HG03159 (cell line): ENCODE measurements at regions not wholly inside any gene's neighbourhood (a gene's known extent, or its start where the extent isn't known, plus 50 kb on each side); places are given as distances from the start of the nearest gene placed in this dataset.

ENCODE experiments used
- ATAC-seq: cut with Tn5 transposase; IDR thresholded peaks from one replicate; pipeline ENCODE4 v1.9.1; 2021; ENCODE audit warnings: mild to moderate bottlenecking, moderate library complexity; ENCODE audit not compliant: unreplicated experiment

DNA sequence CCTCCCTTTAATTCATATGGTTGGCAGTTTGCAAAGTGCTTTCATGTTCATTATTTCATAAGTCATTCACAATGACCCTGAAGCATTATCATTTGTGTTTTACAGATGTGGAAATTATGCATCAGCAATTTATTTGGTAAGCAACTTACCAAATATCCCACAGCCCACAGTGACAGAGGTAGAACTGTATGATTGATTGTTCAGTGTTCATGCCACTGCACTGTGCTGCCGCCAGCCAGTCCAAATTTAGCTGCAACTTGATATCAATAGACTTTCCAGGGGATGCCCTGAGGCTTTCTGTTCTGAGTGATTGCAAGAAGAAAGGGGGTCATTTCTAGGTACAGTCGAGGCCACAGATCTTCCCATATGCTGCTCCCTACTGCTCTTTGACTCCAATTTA lies 380.3 kb downstream of the PLPP3 start:
- no peak for ATAC-seq

DNA sequence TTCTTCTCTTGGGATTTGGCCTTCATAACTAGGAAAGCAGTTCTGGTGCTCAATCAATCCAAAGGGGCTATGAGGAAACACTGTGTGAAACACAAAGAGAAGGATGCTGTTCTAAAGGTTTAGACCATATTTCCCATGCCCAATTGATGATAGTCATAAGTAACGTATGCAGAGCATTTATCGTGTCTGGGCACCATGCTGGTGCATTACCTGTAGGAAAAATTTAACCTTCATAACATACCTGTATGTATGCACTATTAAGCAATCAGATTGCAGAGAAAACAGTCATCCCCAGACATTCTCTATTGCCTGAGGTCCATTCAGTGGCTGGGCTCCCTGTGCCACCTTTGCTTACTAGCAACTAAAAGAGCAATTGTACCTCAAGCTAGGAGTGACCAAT lies 381.4 kb downstream of the PLPP3 start:
- no peak for ATAC-seq

DNA sequence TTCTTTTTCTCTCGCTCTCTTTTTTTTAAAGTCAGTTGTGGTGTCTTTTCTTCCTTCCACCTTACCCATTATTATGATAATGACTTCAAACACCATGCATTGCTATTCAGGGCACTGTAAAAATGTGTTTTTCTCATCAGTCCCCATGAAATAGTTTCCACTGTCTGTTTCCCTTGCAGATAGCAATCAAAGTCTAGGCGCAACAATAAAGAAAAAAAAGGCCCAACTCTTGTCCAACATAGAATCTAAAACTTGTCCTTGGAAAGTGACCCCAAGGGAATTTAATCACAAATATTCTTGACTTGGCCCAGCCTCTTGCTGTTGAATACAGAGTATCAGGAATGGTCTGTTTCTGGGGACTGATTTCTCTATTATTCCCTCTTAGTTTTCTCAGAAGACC lies 382.5 kb downstream of the PLPP3 start:
- ATAC-seq, result no peak

DNA sequence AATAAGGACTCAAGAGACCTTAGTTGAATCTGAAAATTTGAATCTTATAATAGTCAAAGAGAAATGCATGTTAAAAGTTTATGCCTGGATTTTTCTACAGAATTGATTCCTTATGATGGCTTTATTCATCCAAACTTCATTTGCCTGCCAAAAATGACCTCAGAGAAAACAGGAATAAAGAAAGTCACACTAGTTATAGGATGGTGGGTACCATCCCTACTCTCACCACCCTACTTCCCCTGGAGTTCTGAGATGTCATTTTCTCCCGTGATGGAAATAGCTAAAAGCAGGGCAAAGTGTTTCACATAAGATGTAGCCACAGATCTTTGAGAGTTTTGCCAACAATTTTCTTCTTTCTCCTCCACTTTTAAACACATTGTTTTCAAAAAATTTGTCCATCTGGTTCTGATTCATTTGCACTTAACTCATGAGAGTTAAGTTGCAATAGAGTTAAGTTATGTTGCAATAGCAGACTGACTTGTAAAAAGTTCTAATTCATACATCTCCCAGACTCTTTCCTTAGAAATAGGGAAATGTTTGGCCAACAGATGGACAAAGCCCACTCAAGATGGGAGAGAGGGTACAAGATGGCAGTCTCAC lies 384.6 kb downstream of the PLPP3 start:
- no peak for ATAC-seq

DNA sequence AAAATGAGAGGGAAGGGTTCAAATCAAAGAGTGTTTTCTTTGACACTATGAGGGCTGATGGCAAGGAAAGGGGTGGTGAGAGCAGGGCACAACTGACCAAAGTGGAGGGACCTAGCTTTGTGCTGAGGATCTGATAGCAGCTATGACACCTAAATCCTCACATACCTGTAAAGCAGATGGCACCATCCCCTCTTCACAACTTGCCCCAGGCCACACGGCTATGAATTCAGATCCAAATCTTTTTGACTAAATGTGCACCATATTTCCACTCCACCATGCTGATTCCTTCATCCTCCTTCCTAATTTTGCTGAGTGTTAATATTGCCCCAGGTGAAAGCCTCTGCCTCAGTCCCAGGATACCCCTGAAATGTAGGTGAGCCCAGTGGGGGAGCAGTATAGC lies 385.7 kb downstream of the PLPP3 start:
- ATAC-seq, result no peak

DNA sequence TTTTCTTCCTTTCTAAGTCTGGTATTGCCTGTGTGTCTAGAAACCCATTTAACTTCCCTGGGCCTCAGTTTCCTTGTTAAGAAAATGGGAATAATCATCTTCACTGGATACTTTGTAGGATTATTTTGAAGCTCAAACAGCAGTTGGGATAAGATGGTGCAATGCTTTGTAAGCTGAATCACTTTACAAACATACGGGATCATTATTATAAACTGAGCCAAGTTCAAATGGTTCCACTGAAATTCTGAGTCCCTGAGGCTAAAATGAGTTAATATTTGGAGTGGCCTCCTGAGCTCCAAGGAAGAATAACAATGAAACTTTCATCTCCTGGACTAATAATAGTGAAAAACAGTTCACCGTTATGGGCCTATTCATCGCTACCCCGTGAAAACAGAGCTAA lies 388.0 kb downstream of the PLPP3 start:
- ATAC-seq, result no peak

DNA sequence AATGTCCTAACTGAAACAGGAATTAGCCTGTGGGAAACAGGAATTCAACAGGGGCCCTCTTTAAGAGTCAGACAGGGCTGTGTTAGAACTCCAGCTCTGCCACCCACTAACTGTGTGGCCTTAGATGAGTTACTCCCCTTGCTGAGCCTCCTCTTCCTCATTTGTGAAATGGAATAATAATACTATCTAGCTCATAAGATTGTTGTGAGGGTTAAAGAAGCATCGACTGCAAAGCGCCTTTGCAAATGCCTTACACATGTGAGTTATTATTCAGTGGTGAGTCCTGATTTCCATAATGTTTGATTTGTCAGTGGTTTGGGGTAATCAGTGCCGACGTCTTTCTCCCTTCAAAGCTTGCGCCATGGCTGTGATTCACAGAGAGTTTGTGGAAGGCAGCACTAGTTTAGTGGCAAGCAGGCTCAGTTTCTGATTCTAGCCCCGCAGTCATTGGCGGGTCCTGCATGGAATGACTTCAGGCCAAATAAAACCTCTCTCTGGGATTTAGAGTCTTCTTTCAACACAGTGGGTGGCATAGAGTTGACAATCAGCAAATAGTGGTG lies 388.5 kb downstream of the PLPP3 start:
- no peak for ATAC-seq

DNA sequence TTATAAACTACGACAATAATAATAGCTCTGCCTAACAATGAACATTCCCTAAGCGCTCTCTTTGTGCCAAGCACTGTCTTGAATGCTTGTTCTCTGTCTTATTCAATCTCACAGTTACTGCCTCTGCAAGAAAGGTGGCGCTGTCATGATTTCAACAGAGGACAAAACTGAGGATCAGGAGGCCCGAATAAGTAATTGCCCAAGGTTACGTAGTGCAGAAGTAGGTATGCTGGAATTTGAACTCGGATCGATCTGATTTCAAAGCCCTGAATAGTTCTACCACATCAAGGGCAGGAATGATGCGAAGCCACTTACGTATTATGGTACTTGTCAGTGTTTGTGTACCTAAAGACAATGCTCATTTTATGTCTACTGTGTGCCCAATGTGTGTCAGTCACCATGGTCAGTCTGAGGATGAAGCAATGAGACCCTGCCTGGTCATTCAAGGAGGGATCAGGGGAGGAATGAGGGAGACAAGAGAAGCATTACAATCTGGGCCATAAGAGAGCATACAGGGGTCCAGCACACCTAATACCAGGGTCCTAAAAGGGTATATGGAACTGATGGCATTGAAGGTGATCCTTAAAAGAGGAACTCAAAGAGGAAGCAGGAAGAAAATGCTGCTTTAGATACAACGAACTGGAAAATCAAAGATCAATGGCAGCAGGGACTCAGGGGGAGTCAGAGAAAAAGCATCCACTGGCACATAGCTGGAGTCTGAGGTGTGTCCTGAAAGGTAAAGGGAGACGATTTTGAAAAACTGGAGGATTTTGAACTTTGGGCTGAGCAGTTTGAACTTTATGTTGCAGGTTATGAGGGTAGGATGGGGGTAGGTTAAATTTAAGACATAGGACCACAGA lies 389.2 kb downstream of the PLPP3 start:
- no peak for ATAC-seq

DNA sequence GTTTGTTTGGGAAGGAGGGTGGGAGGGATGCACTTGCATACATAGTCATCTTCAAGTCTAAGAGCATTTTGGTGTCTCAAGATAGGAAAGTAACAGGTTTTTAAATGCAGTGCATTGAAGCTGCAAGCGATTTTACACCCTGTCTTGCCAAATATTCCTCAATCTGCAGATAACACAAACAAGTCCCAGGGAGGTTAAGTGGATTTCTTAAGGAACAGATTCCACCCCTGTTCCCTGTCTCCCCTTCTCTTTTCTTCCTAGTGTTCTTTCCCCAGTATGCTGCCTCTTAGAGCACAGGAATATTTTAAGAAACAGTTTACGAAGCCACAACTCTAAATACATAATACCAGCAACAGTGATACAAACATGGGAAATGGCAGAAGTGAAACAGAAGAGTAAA lies 389.9 kb downstream of the PLPP3 start:
- ATAC-seq, result no peak

DNA sequence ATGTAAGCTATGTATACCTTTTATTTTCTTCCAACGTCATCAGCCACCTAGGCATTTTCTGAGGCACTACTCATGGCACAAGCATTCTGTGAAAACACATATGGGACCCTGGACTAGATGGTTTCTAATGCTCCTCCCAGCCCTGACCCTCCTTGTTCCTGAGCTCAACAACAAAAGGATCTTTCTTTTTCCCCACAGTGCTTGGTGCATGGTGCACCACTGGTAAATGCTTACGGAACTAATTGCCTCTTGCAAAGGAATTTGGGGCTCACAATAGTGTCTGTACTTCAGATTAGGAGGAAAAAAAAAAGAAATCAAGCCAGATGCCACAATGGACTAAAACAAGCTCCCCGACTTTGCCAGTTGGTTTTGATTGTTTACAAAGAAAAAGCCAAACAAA lies 390.5 kb downstream of the PLPP3 start:
- ATAC-seq, result no peak

DNA sequence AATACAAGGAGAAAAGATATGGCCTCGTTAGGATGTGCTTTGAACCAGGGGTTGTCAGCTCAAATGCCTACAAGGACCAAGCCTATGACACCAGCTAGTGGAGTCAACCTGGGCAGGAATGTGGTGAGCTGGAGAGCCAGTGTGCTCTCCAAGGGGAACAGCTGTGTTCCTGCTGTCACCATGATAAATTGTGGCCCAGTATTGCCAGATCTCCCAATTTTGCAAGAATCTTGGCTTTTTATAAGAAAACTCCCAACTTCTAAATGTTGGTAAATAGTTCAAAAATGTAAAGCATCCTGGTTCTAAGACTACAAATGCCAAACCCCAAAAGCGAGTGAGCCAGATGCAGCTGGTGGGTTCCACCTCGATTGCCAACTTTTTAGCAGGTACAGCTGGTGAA lies 391.1 kb downstream of the PLPP3 start:
- ATAC-seq, result no peak

DNA sequence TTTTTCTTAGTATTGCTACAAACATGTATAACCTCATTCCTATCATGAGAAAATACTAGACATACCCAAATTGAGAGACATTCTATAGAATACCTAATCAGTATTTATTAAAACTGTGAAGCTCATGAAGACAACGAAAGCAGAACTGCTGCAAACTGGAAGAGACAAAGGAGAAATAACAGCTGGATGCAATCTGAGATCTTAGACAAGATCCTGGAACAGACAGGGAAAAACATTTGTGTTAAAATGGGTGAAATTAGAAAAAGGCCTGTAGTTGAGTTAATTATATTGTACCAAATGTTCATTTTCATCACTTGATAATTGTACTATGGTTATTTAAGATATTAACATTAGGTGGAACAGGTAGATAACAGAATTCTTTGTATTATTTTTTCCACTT lies 392.0 kb downstream of the PLPP3 start:
- no peak for ATAC-seq

DNA sequence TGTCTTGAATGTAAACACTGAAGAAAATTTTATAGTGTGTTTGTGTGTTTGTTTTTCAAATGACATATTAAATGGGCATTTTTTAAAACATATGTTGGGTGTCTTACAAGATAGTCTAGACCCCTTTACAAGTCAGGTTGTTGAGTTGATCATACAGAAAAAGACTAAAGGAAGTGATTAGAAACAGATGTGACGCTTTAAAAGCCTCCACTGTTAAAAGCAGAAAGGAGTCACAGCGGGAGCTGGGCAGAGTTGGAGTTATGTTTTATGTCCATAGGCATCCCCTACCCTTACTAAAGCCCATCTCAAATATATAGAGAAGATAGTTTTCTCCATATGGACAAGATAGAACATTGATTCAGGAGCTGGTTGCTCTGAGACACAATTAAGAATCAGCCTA lies 393.9 kb downstream of the PLPP3 start:
- no peak for ATAC-seq

DNA sequence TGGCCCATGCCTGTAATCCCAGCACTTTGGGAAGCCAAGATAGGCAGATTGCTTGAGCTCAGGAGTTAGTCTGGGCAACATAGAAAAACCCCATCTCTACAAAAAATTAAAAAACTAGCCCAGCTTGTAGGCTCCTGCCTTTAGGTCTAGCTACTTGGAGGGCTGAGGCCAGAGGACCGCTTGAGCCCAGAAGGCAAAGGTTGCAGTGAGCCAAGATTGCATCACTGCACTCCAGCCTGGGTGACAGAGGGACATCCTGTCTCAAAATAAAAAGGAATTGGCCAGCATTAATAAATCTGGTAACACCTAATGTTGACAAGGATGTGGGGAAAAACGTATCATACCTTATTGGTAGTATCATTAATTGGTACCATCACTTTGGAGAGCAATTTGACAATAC lies 396.2 kb downstream of the PLPP3 start:
- no peak for ATAC-seq

DNA sequence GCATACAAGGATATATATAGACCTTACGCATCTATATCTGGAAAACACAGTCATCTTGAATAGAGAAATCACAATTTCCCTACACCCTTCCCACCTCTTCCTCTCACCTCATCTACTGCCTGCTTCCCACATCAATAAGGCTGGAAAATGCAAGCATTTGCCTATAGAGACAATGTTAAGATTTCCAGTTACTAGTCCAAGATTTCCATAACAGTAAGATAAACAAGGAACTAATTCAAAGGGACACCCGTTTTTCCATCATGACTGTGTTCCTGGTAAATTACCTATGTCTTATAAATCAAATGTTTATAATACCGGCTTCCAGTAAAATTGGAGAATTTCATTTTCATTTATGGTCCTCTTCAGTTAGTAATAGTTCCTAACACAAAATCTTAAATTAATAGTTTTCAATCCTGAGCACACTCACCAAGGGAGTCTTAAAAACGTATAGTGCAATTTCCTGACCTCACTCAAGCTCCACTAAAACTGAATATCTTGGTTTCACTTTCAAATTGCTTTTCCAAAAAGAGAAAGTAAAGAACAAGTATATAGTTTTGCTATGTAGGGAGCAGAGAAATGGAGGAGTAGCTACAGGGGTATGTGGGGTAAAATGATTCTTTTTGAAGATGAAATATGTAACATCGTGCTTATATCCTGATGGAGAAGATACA lies 398.7 kb downstream of the PLPP3 start:
- ATAC-seq, result no peak

DNA sequence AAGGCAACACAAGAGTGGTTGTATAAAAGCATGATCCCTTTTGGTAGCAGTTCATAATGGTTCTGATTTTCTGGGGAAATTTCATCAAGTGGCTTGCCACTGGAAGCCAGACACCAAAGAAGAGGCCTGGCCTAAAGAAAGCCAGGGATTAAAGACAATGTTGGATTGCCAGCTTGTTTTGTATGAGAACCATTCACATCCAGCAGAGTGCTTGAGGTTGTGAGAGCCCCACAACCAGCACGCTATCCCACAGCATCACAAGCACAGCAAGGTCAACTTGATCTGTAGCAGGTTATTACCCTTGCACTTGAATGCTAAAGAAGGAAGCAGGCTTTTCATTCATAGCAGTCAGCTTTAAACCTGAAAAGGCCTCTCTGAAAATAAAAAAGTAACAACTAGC lies 399.8 kb downstream of the PLPP3 start:
- no peak for ATAC-seq

DNA sequence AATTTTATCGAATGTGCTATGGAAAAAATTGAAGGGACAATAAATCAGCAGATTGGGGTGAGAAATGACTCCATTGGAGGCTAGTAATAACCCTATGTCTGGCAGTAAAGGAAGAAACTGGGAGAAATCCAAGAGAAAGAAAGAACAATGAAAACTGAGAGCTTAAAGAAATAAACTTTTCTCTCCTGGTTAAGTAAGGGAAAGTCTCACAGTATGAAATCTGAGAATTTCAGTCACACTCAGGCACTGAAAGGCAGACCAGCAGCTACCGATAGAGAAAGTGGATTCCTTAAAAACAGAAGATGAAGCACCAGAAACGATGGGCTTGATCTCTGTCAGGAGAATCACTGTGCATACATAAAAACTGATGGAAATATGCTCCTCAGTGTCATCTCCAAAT lies 404.2 kb downstream of the PLPP3 start:
- no peak for ATAC-seq

DNA sequence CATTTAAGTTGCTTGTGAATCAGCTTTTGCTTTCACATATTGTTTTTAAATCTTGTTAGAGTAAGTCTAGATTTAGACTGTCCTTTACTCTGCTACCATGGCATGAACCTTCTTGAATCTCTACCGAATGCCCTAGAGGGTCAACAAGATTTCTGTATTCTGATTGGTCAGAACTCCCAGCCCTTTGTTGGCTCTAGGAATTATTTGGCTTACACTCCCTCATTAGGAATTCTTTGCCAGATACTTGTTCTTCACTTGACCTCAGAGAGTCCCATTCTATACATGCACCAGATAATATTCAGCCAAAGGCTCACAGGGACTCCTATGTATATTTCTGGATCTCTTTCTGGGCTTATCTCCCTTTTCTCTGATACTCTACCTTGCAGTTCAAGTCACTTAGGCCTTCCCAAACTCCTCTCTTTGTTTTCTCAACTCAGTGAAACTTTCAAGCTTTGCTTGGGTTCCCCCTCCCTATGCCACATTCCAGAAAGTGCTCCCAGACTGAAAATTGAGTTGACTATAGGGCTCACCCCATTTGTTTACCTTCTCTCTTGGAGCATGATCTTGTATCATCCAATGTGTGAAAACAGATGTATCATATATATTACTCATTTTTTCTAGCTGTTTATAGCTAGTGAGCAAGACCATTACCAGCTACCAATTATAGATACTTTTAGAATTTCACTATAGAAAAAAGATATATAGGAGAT lies 405.0 kb downstream of the PLPP3 start:
- ATAC-seq, result no peak

DNA sequence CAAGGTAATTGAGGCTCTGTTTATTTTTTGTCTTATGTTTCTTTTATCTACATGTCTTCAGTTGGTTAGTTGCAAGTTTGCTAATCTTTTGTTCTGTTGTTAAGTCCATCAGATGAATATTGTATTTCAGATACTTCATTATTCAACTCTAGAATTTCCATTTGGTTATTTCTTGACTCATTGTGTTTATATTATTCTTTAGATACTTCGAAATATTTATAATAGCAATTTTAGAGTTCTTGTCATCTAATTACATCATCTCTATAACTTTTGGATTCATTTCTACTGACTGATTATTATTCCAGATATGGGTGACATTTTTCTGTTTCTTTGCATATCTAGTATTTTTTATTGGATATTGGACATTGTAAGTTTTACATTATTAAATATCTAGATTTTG lies 405.6 kb downstream of the PLPP3 start:
- ATAC-seq, result no peak

DNA sequence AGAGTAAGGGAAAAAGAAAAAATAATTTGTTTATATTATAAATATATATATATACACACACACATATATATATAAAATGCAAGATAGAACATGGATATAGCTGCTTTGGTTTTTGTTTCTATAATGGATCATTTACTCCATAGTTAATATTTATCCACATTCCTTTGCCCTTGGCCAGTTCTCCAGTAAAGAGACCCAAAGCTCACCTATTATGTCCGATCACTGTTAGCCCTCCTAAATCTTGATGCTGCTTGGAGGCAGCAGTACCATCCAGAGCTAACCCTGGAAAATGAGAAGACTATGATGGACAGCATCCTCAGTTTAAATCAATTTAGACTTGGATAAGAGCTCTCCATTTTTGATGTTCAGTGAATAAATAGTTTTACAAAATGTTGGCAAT lies 407.7 kb downstream of the PLPP3 start:
- ATAC-seq, result no peak

DNA sequence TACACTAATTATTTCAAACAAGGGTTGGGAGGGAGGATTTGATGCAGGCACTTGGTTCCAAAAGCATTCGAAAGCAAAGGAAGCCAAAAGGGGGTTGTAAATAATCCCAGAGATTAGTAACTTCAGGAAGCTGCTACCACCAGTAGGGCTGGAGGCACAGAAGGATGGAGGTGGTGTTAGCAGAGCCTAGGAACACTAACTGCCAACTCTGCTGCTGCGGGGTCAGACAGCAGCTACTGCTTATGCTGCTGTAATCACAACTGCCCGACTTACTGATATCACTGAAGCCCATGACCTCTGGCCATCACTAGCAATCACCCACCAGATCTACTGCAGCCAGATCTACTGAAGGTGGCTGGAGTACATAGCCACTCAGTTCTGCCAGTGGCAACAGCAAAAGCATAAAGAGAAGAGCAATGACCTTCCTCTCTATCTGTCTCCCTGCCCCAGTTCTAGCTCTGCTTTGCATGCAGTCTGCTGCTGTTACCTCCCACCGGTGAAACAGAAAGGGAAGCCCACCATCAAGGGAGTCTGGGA lies 408.5 kb downstream of the PLPP3 start:
- ATAC-seq, result no peak
